ENCODE measurements at regions not wholly inside any gene's neighbourhood (a gene's known extent, or its start where the extent isn't known, plus 50 kb on each side); places are given as distances from the start of the nearest gene placed in this dataset.

DNA sequence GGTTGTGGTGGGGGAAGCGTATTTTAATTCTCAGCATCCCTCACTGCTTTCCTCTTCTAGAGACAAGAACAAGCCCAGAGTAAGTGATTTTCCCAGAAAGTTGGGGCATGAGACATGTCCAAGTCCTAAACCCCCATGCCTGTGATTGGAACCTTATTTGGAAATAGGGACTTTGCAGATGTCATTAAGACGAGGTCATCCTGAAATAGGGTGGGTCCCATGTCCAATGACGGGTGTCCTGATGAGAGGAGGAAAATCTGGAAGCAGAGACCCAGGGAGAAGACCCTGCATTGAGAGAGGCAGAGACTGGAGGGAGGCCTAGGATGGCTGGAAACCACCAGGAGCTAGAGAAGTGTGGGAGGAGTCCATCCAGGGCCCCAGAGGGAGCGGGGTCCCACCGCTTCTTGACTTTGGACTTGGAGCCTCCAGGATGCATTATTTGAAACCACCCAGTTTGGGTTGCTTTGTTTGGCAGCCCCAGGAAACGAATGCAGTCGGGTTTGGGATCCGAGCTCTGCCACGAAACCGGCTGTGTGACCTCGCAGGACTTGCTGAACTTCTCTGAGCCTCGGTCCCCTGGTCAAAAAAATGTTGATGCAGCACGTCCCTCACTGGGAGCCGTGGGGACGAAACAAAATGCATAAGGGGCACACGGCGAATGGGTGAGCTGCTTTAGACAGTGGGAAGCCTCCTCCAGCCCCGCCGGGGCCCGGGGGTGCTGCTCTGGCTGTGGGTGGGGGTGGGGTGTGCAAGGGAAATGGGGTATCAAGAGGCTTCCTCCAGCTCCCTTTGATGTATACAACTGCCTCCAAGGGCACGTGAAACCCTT lies 113.9 kb downstream of the CPZ start:
- no peak for ATAC-seq
- no peak overlapping the region for H3K27ac Mint-ChIP-seq
- DNase-seq (ENCODE audit: low spot score in 2 of 2), result no peak
- no peaks in the 10 kb centered on the region for H3K9me3 Mint-ChIP-seq
- no peaks in the 10 kb centered on the region for H3K4me1 Mint-ChIP-seq
- no peaks in the 10 kb centered on the region for H3K36me3 Mint-ChIP-seq
- no peak overlapping the region for H3K4me3 Mint-ChIP-seq

- Mint-ChIP-seq H3K9me3 (no peaks in the 10 kb centered on the region), H3K36me3 (no peaks in the 10 kb centered on the region), H3K27ac (no peak overlapping the region), H3K4me3 (no peak overlapping the region), H3K4me1 (no peaks in the 10 kb centered on the region)
- DNase-seq (ENCODE audit: low spot score in 2 of 2), result no peak
- no peak for ATAC-seq
These were observed 112.9 kb downstream of the CPZ start for GRCh38 chr4:8705161-8706145.

- DNase-seq (ENCODE audit: low spot score in 2 of 2) (no peak), ATAC-seq (no peak)
- H3K27ac Mint-ChIP-seq, result no peak overlapping the region
- no peaks in the 10 kb centered on the region for H3K9me3 Mint-ChIP-seq
- H3K36me3 Mint-ChIP-seq, result no peaks in the 10 kb centered on the region
- no peak overlapping the region for H3K4me3 Mint-ChIP-seq
- no peaks in the 10 kb centered on the region for H3K4me1 Mint-ChIP-seq
These were observed 112.1 kb downstream of the CPZ start for GRCh38 chr4:8704632-8705031.

- no peak overlapping the region for H3K4me3 Mint-ChIP-seq
- H3K9me3 Mint-ChIP-seq, result no peaks in the 10 kb centered on the region
- H3K4me1 Mint-ChIP-seq, result no peaks in the 10 kb centered on the region
- no peaks in the 10 kb centered on the region for H3K36me3 Mint-ChIP-seq
- no peak overlapping the region for H3K27ac Mint-ChIP-seq
- DNase-seq (ENCODE audit: low spot score in 2 of 2) (no peak), ATAC-seq (no peak)
These were observed 111.4 kb downstream of the CPZ start for GRCh38 chr4:8703857-8704495.

- no peaks in the 10 kb centered on the region for H3K4me1 Mint-ChIP-seq
These were observed 110.8 kb downstream of the CPZ start for GRCh38 chr4:8703401-8703696.

GRCh38 chr4:8702516-8703400 lies 110.2 kb downstream of the CPZ start:
- H3K27ac Mint-ChIP-seq, result no peak overlapping the region
- H3K36me3 Mint-ChIP-seq, result no peaks in the 10 kb centered on the region
- no peaks in the 10 kb centered on the region for H3K4me1 Mint-ChIP-seq
- DNase-seq (ENCODE audit: low spot score in 2 of 2) (no peak), ATAC-seq (no peak)
- no peak overlapping the region for H3K4me3 Mint-ChIP-seq
- H3K9me3 Mint-ChIP-seq, result no peaks in the 10 kb centered on the region

More at GRCh38 chr4:8703401-8703696, 110.8 kb downstream of the CPZ start:
- no peak overlapping the region for H3K27ac Mint-ChIP-seq
- no peaks in the 10 kb centered on the region for H3K9me3 Mint-ChIP-seq
- no peaks in the 10 kb centered on the region for H3K36me3 Mint-ChIP-seq
- DNase-seq (ENCODE audit: low spot score in 2 of 2), result no peak
- ATAC-seq, result no peak
- H3K4me3 Mint-ChIP-seq, result no peak overlapping the region

GRCh38 chr4:8702020-8702495 lies 109.5 kb downstream of the CPZ start:
- H3K4me3 Mint-ChIP-seq, result no peak overlapping the region
- no peaks in the 10 kb centered on the region for H3K36me3 Mint-ChIP-seq
- no peak overlapping the region for H3K27ac Mint-ChIP-seq
- ATAC-seq (no peak), DNase-seq (ENCODE audit: low spot score in 2 of 2) (no peak)
- no peaks in the 10 kb centered on the region for H3K9me3 Mint-ChIP-seq
- no peaks in the 10 kb centered on the region for H3K4me1 Mint-ChIP-seq

- Mint-ChIP-seq H3K36me3 (no peaks in the 10 kb centered on the region), H3K4me3 (no peak overlapping the region), H3K27ac (no peak overlapping the region), H3K9me3 (no peaks in the 10 kb centered on the region), H3K4me1 (no peaks in the 10 kb centered on the region)
- ATAC-seq, result no peak
- no peak for DNase-seq (ENCODE audit: low spot score in 2 of 2)
These were observed 108.8 kb downstream of the CPZ start for GRCh38 chr4:8701126-8702019.

- H3K27ac Mint-ChIP-seq, result no peak overlapping the region
- H3K4me1 Mint-ChIP-seq, result no peaks in the 10 kb centered on the region
- no peak overlapping the region for H3K4me3 Mint-ChIP-seq
- ATAC-seq (no peak), DNase-seq (ENCODE audit: low spot score in 2 of 2) (no peak)
- H3K36me3 Mint-ChIP-seq, result no peaks in the 10 kb centered on the region
- no peaks in the 10 kb centered on the region for H3K9me3 Mint-ChIP-seq
These were observed 108.0 kb downstream of the CPZ start for GRCh38 chr4:8700531-8700930.

- Mint-ChIP-seq H3K4me1 (no peaks in the 10 kb centered on the region), H3K36me3 (no peaks in the 10 kb centered on the region), H3K27ac (no peak overlapping the region), H3K4me3 (no peak overlapping the region), H3K9me3 (no peaks in the 10 kb centered on the region)
- no peak for DNase-seq (ENCODE audit: low spot score in 2 of 2)
- ATAC-seq, result no peak
These were observed 107.0 kb downstream of the CPZ start for GRCh38 chr4:8699479-8700145.

- no peaks in the 10 kb centered on the region for H3K4me1 Mint-ChIP-seq
- no peak for DNase-seq (ENCODE audit: low spot score in 2 of 2)
- H3K27ac Mint-ChIP-seq, result no peak overlapping the region
- H3K36me3 Mint-ChIP-seq, result no peaks in the 10 kb centered on the region
- H3K4me3 Mint-ChIP-seq, result no peak overlapping the region
- H3K9me3 Mint-ChIP-seq, result no peaks in the 10 kb centered on the region
- no peak for ATAC-seq
These were observed 106.5 kb downstream of the CPZ start for GRCh38 chr4:8699063-8699385.

- ATAC-seq (no peak), DNase-seq (ENCODE audit: low spot score in 2 of 2) (no peak)
- Mint-ChIP-seq H3K9me3 (no peaks in the 10 kb centered on the region), H3K36me3 (no peaks in the 10 kb centered on the region), H3K27ac (no peak overlapping the region), H3K4me1 (no peaks in the 10 kb centered on the region), H3K4me3 (no peak overlapping the region)
These were observed 105.9 kb downstream of the CPZ start for GRCh38 chr4:8698341-8699062.

GRCh38 chr4:8697826-8698225 lies 105.3 kb downstream of the CPZ start:
- no peak overlapping the region for H3K27ac Mint-ChIP-seq
- H3K36me3 Mint-ChIP-seq, result no peaks in the 10 kb centered on the region
- no peak for DNase-seq (ENCODE audit: low spot score in 2 of 2)
- no peaks in the 10 kb centered on the region for H3K9me3 Mint-ChIP-seq
- no peaks in the 10 kb centered on the region for H3K4me1 Mint-ChIP-seq
- H3K4me3 Mint-ChIP-seq, result no peak overlapping the region
- no peak for ATAC-seq
